C4-2B (cell line): ENCODE measurements at regions not wholly inside any gene's neighbourhood (a gene's known extent, or its start where the extent isn't known, plus 50 kb on each side); places are given as distances from the start of the nearest gene placed in this dataset.

Experiments used
- CTCF ChIP-seq: fragments of 450-650 bp; conservative IDR thresholded peaks from 2 replicates; pipeline ENCODE4 v1.5.1; 2017; ENCODE audit warnings: mild to moderate bottlenecking
- ZFX ChIP-seq: fragments of 450-650 bp; IDR thresholded peaks from 2 replicates; pipeline ENCODE4 v1.6.1; 2017

- TF ChIP-seq CTCF (no peak), ZFX (no peak)
These were observed 1008.4 kb downstream of the BRD1 start for GRCh38 chr22:48819232-48819631.
